Body of pancreas (tissue), 4 donors: ENCODE measurements at regions not wholly inside any gene's neighbourhood (a gene's known extent, or its start where the extent isn't known, plus 50 kb on each side); places are given as distances from the start of the nearest gene placed in this dataset.

Experiments used
- ATAC-seq: fragments of 150-250 bp; one replicate; pipeline ENCODE4 v1.9.1; 2016
- DNase-seq, 4 donors: peaks; one replicate each; pipeline ENCODE4 v3.0.0-alpha.2; 2019
- H3K27ac ChIP-seq, 4 donors: fragments of 200-600 bp; sonication (generic); 1 replicate in 3 of 4; 2 replicates in 1 of 4; pipeline versions ENCODE4 v1.5.1 to v1.6.1; 2016 to 2019; ENCODE audit warnings: mild to moderate bottlenecking in 1 of 4, mixed read lengths in 1 of 4, moderate library complexity in 1 of 4
- H3K27me3 ChIP-seq, 2 donors: fragments of 200-600 bp; sonication (generic); one replicate each; pipeline ENCODE4 v1.6.0; 2016; ENCODE audit warnings: mild to moderate bottlenecking in 1 of 2
- H3K36me3 ChIP-seq, 2 donors: fragments of 200-600 bp; sonication (generic); replicated peaks in 1 of 2; 2 replicates each; pipeline ENCODE4 v1.5.1; 2016; ENCODE audit warnings: low read depth in 2 of 2; ENCODE audit not compliant: insufficient read depth in 1 of 2
- H3K4me1 ChIP-seq: fragments of 200-600 bp; sonication (generic); one replicate; pipeline ENCODE4 v1.6.0; 2016
- H3K4me3 ChIP-seq, 2 donors: fragments of 200-600 bp; sonication (generic); 1 replicate in 1 of 2; 2 replicates in 1 of 2; pipeline ENCODE4 v1.5.1; 2016 to 2019
- H3K9me3 ChIP-seq, 3 donors: fragments of 200-600 bp; sonication (generic); 1 replicate in 2 of 3; 2 replicates in 1 of 3; pipeline ENCODE4 v1.5.1; 2016
- CTCF ChIP-seq, 7 experiments: fragments of 450-650 bp in 4 of 7; fragments of 200-600 bp in 3 of 7; sonication (generic) in 3 of 7; IDR thresholded peaks; one replicate each; pipeline ENCODE4 v1.5.1; 2016 to 2019; ENCODE audit warnings: antibody characterized with exemption in 7 of 7
- POLR2A ChIP-seq, 3 donors: fragments of 450-650 bp; IDR thresholded peaks; one replicate each; pipeline ENCODE4 v1.6.1; 2016; ENCODE audit warnings: antibody characterized with exemption in 3 of 3, mild to moderate bottlenecking in 2 of 3
- WGBS, 2 donors: methylation state at CpG; one replicate each; pipeline ENCODE4 v1.1.5; 2017; 5-methylcytosine and 5-hydroxymethylcytosine counted together
- intact Hi-C: fragments of 100-400 bp; cut with DNase I; formaldehyde crosslinking; loops from one replicate; pipeline ENCODE4 v1.15.1; 2023

GRCh38 chr18:73060666-73061288 lies 193.0 kb upstream of the NETO1 start:
- no peaks in the 10 kb centered on the region for H3K9me3 ChIP-seq
- DNase-seq (no peak), ATAC-seq (no peak)
- WGBS, 2 donors, result 50 to 51% methylated on average over 4 of the region's 4 CpGs
- intact Hi-C loops, result no loop called here
- no peaks in the 10 kb centered on the region for H3K36me3 ChIP-seq
- H3K4me1 ChIP-seq, result no peaks in the 10 kb centered on the region
- H3K27ac ChIP-seq, result no peak overlapping the region
- TF ChIP-seq CTCF (IDR thresholded peaks at IDR 0.05) (no peak), POLR2A (IDR thresholded peaks at IDR 0.05) (no peak)
- no peak overlapping the region for H3K4me3 ChIP-seq
- no peaks in the 10 kb centered on the region for H3K27me3 ChIP-seq

DNA sequence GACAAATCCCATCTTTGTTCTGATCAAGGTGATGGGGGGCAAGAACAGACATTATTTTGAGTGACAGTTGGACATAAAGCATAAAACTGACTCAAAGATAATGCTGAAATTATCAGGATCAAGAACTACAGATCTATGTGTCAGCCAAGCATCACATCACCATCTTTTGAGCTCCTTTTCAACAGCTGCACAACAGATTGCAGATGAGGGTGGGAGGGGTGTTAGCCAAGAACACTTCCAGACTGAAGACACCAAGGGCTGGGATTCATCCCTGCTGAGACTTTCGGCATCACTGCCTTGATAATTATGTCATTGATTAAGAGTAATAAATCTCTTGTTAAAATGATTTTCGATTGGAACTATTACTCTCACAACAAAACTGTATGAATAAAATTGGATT lies 191.5 kb upstream of the NETO1 start:
- Histone ChIP-seq H3K27ac (no peak overlapping the region), H3K27me3 (no peaks in the 10 kb centered on the region), H3K36me3 (no peaks in the 10 kb centered on the region), H3K9me3 (no peaks in the 10 kb centered on the region), H3K4me1 (no peaks in the 10 kb centered on the region), H3K4me3 (no peak overlapping the region)
- DNase-seq (no peak), ATAC-seq (no peak)
- no peak for TF ChIP-seq POLR2A (IDR thresholded peaks at IDR 0.05)
- no peak for TF ChIP-seq CTCF (IDR thresholded peaks at IDR 0.05)
- intact Hi-C loops, result no loop called here
- 42 to 53% methylated on average over 2 of the region's 2 CpGs for WGBS, 2 donors

- DNase-seq (no peak), ATAC-seq (no peak)
- Histone ChIP-seq H3K4me1 (no peaks in the 10 kb centered on the region), H3K36me3 (no peaks in the 10 kb centered on the region), H3K27ac (no peak overlapping the region), H3K9me3 (peaks cover 0 to 6% (median 0%) of the 10 kb centered on the region in 3 donors), H3K27me3 (no peaks in the 10 kb centered on the region), H3K4me3 (no peak overlapping the region)
- intact Hi-C loops, result no loop called here
- no peak for TF ChIP-seq CTCF (IDR thresholded peaks at IDR 0.05)
- no peak for TF ChIP-seq POLR2A (IDR thresholded peaks at IDR 0.05)
These were observed 179.9 kb upstream of the NETO1 start for GRCh38 chr18:73047688-73048087.

DNA sequence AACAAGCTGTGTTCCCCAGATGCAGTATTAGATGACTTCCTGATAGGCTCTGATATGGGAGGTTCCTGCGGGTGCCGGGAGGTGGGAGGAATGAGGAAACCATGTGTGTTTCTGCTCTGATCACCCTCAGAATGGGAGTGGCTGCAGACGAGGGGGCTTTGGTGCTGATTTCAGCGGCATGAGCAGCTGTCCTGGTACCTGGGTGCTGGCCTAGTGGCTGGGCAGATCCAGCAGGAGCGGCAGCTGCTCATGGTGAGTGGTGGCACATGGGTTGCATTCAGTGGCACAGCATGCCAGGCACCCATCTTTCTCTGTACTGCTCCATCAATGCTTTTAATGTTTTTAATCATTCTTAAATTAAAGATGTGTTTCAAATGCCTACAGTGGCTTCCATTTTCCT lies 177.2 kb upstream of the NETO1 start:
- no peaks in the 10 kb centered on the region for H3K4me1 ChIP-seq
- H3K27me3 ChIP-seq, result no peaks in the 10 kb centered on the region
- DNase-seq, result no peak
- no peak overlapping the region for H3K4me3 ChIP-seq
- no peaks in the 10 kb centered on the region for H3K36me3 ChIP-seq
- no peak for TF ChIP-seq CTCF (IDR thresholded peaks at IDR 0.05)
- TF ChIP-seq POLR2A (IDR thresholded peaks at IDR 0.05), result no peak
- no peak for ATAC-seq
- 59 to 83% methylated on average over 5 of the region's 5 CpGs for WGBS, 2 donors
- H3K27ac ChIP-seq, result no peak overlapping the region
- peaks cover 0 to 6% (median 0%) of the 10 kb centered on the region in 3 donors for H3K9me3 ChIP-seq
- intact Hi-C loops, result no loop called here

GRCh38 chr18:73043611-73044010 lies 175.8 kb upstream of the NETO1 start:
- H3K27me3 ChIP-seq, result no peaks in the 10 kb centered on the region
- no peaks in the 10 kb centered on the region for H3K9me3 ChIP-seq
- intact Hi-C loops, result no loop called here
- DNase-seq, result no peak
- H3K4me3 ChIP-seq, result no peak overlapping the region
- no peak for ATAC-seq
- H3K27ac ChIP-seq, result no peak overlapping the region
- H3K4me1 ChIP-seq, result no peaks in the 10 kb centered on the region
- no peak for TF ChIP-seq POLR2A (IDR thresholded peaks at IDR 0.05)
- TF ChIP-seq CTCF (IDR thresholded peaks at IDR 0.05), result no peak
- no peaks in the 10 kb centered on the region for H3K36me3 ChIP-seq
